Activated CD8-positive, alpha-beta T cell treated with anti-CD3 and anti-CD28 coated beads for 36 hours (primary cell): ENCODE measurements at regions not wholly inside any gene's neighbourhood (a gene's known extent, or its start where the extent isn't known, plus 50 kb on each side); places are given as distances from the start of the nearest gene placed in this dataset.
"Not testable (repeated sequence)": the region's sequence is repeated elsewhere in the genome, so short reads cannot be mapped to it uniquely, and the experiment has no call there.

ENCODE experiments used
- ATAC-seq: fragments of 200-7000 bp; cut with Tn5 transposase; one replicate; pipeline ENCODE4 v1.10.0; 2021; ENCODE audit warnings: mild to moderate bottlenecking, moderate library complexity
- CTCF ChIA-PET: fragments of 350-600 bp; sonication (Branson Sonifier 250); formaldehyde crosslinking; loops from one replicate; lab custom pipeline; 2021; ENCODE audit warnings: antibody characterized with exemption; lab: Charles Lee
- POLR2A ChIA-PET: fragments of 350-600 bp; sonication (Branson Sonifier 250); formaldehyde crosslinking; loops from one replicate; lab custom pipeline; 2021; ENCODE audit warnings: antibody characterized with exemption; lab: Charles Lee
- DNase-seq: peaks from one replicate; pipeline ENCODE4 v3.0.0-alpha.2; 2020
- H3K27ac Mint-ChIP-seq: one replicate; pipeline ENCODE4 v1.8.0; 2021; ENCODE audit warnings: mild to moderate bottlenecking, mixed read lengths
- H3K27me3 Mint-ChIP-seq: one replicate; pipeline ENCODE4 v1.8.0; 2021; ENCODE audit warnings: mixed read lengths
- H3K36me3 Mint-ChIP-seq: one replicate; pipeline ENCODE4 v1.8.0; 2021; ENCODE audit warnings: low read depth, mixed read lengths
- H3K4me1 Mint-ChIP-seq: one replicate; pipeline ENCODE4 v1.8.0; 2021; ENCODE audit warnings: low read depth, mixed read lengths
- H3K4me3 Mint-ChIP-seq: one replicate; pipeline ENCODE4 v1.8.0; 2021; ENCODE audit warnings: mild to moderate bottlenecking, moderate library complexity, mixed read lengths
- H3K9me3 Mint-ChIP-seq: one replicate; pipeline ENCODE4 v1.8.0; 2021; ENCODE audit warnings: mixed read lengths
- intact Hi-C: fragments of 100-400 bp; cut with micrococcal nuclease; formaldehyde crosslinking; loops from one replicate; pipeline ENCODE4 v1.10.0; 2022
- TF ChIP-seq, protein P1 (sequence below): fragments of 200-600 bp; IDR thresholded peaks from one replicate; pipeline ENCODE4 v1.8.0; 2022; ENCODE audit warnings: antibody characterized with exemption, mild to moderate bottlenecking

DNA sequence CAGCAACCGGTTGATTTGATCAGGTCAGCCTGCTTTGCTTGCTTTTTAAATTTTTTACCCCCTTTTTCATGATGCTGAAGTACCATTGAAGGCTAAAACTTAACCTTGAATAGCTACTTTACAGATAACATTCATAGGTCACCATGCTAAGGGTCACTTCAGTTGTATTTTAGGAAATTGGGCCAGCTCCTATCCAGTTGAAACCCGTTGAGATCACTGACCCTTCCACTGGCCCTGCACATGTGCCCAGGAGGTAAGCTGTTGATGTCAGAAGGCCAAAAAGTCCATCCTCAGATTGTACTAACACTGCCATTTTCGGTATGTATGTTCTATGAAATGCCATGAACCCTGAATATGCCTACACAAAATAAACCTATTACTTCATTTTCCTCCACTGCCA, 133.0 kb upstream of the FAT4 start:
- no peak for DNase-seq
- no peaks in the 10 kb centered on the region for H3K27me3 Mint-ChIP-seq
- H3K4me3 Mint-ChIP-seq = no peak overlapping the region
- H3K4me1 Mint-ChIP-seq = no peaks in the 10 kb centered on the region
- CTCF ChIA-PET = no interaction called here
- intact Hi-C loops = no loop called here
- peaks cover 2% of the 10 kb centered on the region for H3K9me3 Mint-ChIP-seq
- no peak overlapping the region for H3K27ac Mint-ChIP-seq
- POLR2A ChIA-PET = no interaction called here
- TF ChIP-seq, protein P1, sequence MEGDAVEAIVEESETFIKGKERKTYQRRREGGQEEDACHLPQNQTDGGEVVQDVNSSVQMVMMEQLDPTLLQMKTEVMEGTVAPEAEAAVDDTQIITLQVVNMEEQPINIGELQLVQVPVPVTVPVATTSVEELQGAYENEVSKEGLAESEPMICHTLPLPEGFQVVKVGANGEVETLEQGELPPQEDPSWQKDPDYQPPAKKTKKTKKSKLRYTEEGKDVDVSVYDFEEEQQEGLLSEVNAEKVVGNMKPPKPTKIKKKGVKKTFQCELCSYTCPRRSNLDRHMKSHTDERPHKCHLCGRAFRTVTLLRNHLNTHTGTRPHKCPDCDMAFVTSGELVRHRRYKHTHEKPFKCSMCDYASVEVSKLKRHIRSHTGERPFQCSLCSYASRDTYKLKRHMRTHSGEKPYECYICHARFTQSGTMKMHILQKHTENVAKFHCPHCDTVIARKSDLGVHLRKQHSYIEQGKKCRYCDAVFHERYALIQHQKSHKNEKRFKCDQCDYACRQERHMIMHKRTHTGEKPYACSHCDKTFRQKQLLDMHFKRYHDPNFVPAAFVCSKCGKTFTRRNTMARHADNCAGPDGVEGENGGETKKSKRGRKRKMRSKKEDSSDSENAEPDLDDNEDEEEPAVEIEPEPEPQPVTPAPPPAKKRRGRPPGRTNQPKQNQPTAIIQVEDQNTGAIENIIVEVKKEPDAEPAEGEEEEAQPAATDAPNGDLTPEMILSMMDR = no peak
- no peaks in the 10 kb centered on the region for H3K36me3 Mint-ChIP-seq
- ATAC-seq = no peak

DNA sequence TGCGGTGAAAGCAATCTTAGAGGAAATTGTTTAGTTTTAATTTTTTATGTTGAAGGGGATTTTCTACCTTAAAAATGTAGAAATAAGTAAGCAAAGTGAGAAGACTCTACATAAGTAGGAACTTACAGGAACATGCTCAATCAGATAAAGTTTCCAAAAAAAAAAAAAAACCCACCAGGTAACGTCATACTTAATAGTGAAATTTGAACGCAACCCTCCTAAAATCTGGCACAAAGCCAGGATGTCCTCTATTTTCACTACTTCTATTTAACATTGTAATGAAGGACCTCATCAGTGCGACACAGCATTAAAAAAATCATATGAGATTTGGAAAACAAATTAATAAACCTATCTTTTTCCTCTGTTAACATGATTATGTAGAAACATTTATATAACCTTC, 135.0 kb upstream of the FAT4 start:
- no peaks in the 10 kb centered on the region for H3K36me3 Mint-ChIP-seq
- no peak overlapping the region for H3K27ac Mint-ChIP-seq
- H3K9me3 Mint-ChIP-seq = peaks cover 2% of the 10 kb centered on the region
- intact Hi-C loops = no loop called here
- no peak overlapping the region for H3K4me3 Mint-ChIP-seq
- TF ChIP-seq, protein P1 = no peak
- no peaks in the 10 kb centered on the region for H3K27me3 Mint-ChIP-seq
- CTCF ChIA-PET = no interaction called here
- ATAC-seq (no peak), DNase-seq (no peak)
- H3K4me1 Mint-ChIP-seq = no peaks in the 10 kb centered on the region
- POLR2A ChIA-PET = no interaction called here

DNA sequence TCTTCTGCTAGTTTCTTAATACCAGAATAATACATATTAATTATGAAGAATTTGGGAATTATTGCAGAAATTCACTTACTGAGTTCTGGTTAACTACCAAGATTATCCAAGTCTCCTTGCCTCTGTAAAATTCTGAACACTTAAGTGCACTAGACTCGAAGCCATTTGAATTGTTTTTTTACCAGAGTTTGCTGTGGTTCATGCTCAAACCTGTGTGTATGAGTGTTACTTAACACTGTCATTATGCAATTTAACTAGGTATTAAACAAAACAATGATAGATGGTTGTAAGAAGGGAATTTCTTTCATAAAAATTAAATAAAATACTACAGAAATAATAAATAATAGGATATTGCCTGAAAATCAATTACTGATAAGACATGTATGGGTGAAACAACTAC, 145.6 kb upstream of the FAT4 start:
- TF ChIP-seq, protein P1 = no peak
- H3K27me3 Mint-ChIP-seq = no peaks in the 10 kb centered on the region
- ATAC-seq = no peak
- no peak for DNase-seq
- CTCF ChIA-PET = no interaction called here
- intact Hi-C loops = no loop called here
- no peaks in the 10 kb centered on the region for H3K9me3 Mint-ChIP-seq
- no peak overlapping the region for H3K27ac Mint-ChIP-seq
- POLR2A ChIA-PET = no interaction called here
- no peaks in the 10 kb centered on the region for H3K36me3 Mint-ChIP-seq
- no peak overlapping the region for H3K4me3 Mint-ChIP-seq
- H3K4me1 Mint-ChIP-seq = no peaks in the 10 kb centered on the region

DNA sequence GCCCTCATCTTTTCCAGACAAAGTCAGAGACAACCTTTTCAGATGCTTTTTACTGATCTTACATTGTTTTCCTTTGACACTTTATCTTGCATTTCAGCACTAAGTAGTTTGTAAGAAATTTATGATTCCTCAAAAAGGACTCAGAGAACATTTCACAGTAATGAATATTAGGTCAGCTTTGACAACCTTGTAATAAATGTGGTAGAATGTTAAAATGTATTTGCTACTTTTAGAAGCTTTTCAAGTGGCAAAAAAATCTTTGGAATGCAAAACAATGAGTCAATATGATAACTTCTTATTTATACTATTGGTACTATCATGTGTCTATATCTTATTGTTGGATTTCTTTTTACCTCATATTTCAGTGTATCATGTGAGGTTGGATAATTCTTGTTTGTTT, 146.2 kb upstream of the FAT4 start:
- Mint-ChIP-seq H3K9me3 (no peaks in the 10 kb centered on the region), H3K27me3 (no peaks in the 10 kb centered on the region), H3K27ac (no peak overlapping the region), H3K4me3 (no peak overlapping the region), H3K4me1 (no peaks in the 10 kb centered on the region), H3K36me3 (no peaks in the 10 kb centered on the region)
- ATAC-seq (no peak), DNase-seq (no peak)
- TF ChIP-seq, protein P1 = no peak
- intact Hi-C loops = no loop called here
- POLR2A ChIA-PET = no interaction called here
- CTCF ChIA-PET = no interaction called here

DNA sequence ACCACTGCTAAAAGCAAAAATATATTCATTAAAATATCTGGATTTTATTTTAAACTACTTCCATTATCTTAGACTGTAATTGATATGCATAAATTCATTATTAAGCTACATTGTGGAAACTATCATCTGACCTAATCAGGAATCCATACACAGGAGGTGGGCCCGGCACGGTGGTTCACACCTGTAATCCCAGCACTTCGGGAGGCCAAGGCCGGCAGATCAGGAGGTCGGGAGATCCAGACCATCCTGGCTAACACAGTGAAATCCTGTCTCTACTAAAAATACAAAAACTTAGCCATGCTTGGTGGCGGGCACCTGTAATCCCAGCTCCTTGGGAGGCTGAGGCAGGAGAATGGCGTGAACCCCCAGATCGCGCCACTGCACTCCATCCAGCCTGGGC, 148.7 kb upstream of the FAT4 start:
- DNase-seq, H3K9me3 Mint-ChIP-seq, H3K27me3 Mint-ChIP-seq, H3K4me3 Mint-ChIP-seq, H3K4me1 Mint-ChIP-seq, H3K27ac Mint-ChIP-seq, POLR2A ChIA-PET, ATAC-seq, H3K36me3 Mint-ChIP-seq, CTCF ChIA-PET, intact Hi-C loops: not testable (repeated sequence)

DNA sequence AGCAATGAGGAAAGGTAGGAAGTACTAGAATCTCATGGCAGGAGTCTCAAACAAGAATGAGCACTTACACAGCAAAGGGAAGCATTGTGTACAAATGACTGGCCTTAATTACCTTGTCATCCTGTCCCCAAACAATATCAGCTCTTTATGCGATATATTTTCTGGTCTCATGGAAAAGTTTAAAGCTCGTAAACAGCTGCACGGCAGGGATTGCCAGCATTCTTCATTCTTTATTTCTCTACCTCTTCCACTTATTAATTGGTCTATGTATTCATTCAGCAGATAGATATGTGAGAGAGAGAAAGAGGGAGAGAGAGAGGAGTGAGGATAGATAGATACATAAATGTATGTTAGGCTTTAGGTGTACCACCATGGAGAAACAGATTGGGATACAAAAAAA, 155.8 kb upstream of the FAT4 start:
- Mint-ChIP-seq H3K27ac (no peak overlapping the region), H3K4me3 (no peak overlapping the region), H3K36me3 (no peaks in the 10 kb centered on the region), H3K4me1 (no peaks in the 10 kb centered on the region), H3K27me3 (no peaks in the 10 kb centered on the region), H3K9me3 (peaks cover 6% of the 10 kb centered on the region)
- POLR2A ChIA-PET = no interaction called here
- CTCF ChIA-PET = no interaction called here
- ATAC-seq = no peak
- intact Hi-C loops = no loop called here
- TF ChIP-seq, protein P1 = no peak
- no peak for DNase-seq
